H1 (cell line): ENCODE measurements at regions not wholly inside any gene's neighbourhood (a gene's known extent, or its start where the extent isn't known, plus 50 kb on each side); places are given as distances from the start of the nearest gene placed in this dataset.

Experiments
- CTCF ChIA-PET: fragments of 300-600 bp; sonication (Branson Sonifier 250); formaldehyde crosslinking; loops from one replicate; lab custom pipeline; 2021; ENCODE audit not compliant: partially characterized antibody; lab: Charles Lee
- POLR2A ChIA-PET: fragments of 300-600 bp; sonication (Branson Sonifier 250); formaldehyde crosslinking; loops from one replicate; lab custom pipeline; 2021; ENCODE audit warnings: inconsistent platforms; ENCODE audit not compliant: partially characterized antibody; lab: Charles Lee
- DNase-seq, 2 experiments: peaks; one replicate each; pipeline versions ENCODE4 v3.0.0 to v3.0.0-alpha.2; 2010 to 2022; ENCODE audit warnings: low spot score in 2 of 2, low read depth in 1 of 2, mixed read lengths in 1 of 2
- FAIRE-seq: peaks from 2 replicates; lab custom pipeline; 2011; peaks lifted over from hg19 to GRCh38; lab: Jason Lieb, UNC
- H2AFZ ChIP-seq: 2 replicates; pipeline ENCODE4 v1.8.1; 2012; ENCODE audit warnings: low read length, inconsistent platforms
- H2AK5ac ChIP-seq: 2 replicates; pipeline ENCODE4 v1.6.1; 2013; ENCODE audit warnings: low read depth, low read length
- H2BK120ac ChIP-seq: replicated peaks from 2 replicates; pipeline ENCODE3; 2013; ENCODE audit warnings: low read depth, low read length, inconsistent platforms
- H2BK12ac ChIP-seq: 2 replicates; pipeline ENCODE4 v1.6.1; 2013; ENCODE audit warnings: low read depth, low read length
- H2BK15ac ChIP-seq: 2 replicates; pipeline ENCODE4 v1.6.1; 2013; ENCODE audit warnings: low read length
- H2BK20ac ChIP-seq: 2 replicates; pipeline ENCODE4 v1.6.1; 2013; ENCODE audit warnings: low read length
- H2BK5ac ChIP-seq: 2 replicates; pipeline ENCODE4 v1.6.1; 2013; ENCODE audit warnings: low read depth, low read length
- H3K14ac ChIP-seq: 2 replicates; pipeline ENCODE4 v1.6.1; 2013; ENCODE audit warnings: inconsistent platforms; ENCODE audit not compliant: insufficient read length
- H3K18ac ChIP-seq: 2 replicates; pipeline ENCODE4 v1.6.1; 2013; ENCODE audit warnings: low read length; ENCODE audit errors: extremely low read depth
- H3K23ac ChIP-seq: 2 replicates; pipeline ENCODE4 v1.6.1; 2013; ENCODE audit warnings: inconsistent platforms; ENCODE audit not compliant: insufficient read length
- H3K23me2 ChIP-seq: 2 replicates; pipeline ENCODE4 v1.6.1; 2013; ENCODE audit warnings: low read depth, low read length
- H3K27ac ChIP-seq: 2 replicates; pipeline ENCODE4 v1.6.1; 2011; ENCODE audit warnings: low read depth, low read length, inconsistent platforms
- H3K27me3 ChIP-seq, 4 experiments: replicated peaks in 1 of 4; 1 replicate in 1 of 4; 2 replicates in 3 of 4; pipeline versions ENCODE4 v1.6.1 to v1.8.1; 2011 to 2013; ENCODE audit warnings: low read length in 3 of 4, mild to moderate bottlenecking in 3 of 4, inconsistent platforms in 2 of 4, mixed read lengths in 2 of 4, moderate library complexity in 1 of 4; ENCODE audit not compliant: control insufficient read depth in 3 of 4, insufficient read depth in 3 of 4; ENCODE audit errors: extremely low read depth in 1 of 4
- H3K36me3 ChIP-seq, 4 experiments: 2 replicates each; pipeline versions ENCODE4 v1.6.1 to v1.8.1; 2011 to 2013; ENCODE audit warnings: mild to moderate bottlenecking in 4 of 4, low read length in 3 of 4, moderate library complexity in 2 of 4, control low read depth in 1 of 4, inconsistent platforms in 1 of 4; ENCODE audit not compliant: insufficient read depth in 4 of 4, control insufficient read depth in 2 of 4
- H3K4ac ChIP-seq: replicated peaks from 2 replicates; pipeline ENCODE3; 2013; ENCODE audit warnings: low read length, low read depth, mixed read lengths, inconsistent platforms; ENCODE audit not compliant: insufficient read length
- H3K4me1 ChIP-seq, 4 experiments: replicated peaks in 1 of 4; 1 replicate in 1 of 4; 2 replicates in 3 of 4; pipeline versions ENCODE4 v1.6.1 to v1.8.1; 2011 to 2013; ENCODE audit warnings: low read length in 3 of 4, inconsistent platforms in 2 of 4, mixed read lengths in 1 of 4; ENCODE audit not compliant: insufficient read depth in 4 of 4, control insufficient read depth in 3 of 4
- H3K4me2 ChIP-seq, 2 experiments: 2 replicates each; pipeline versions ENCODE4 v1.6.1 to v1.8.1; 2011 to 2013; ENCODE audit warnings: low read depth in 2 of 2, low read length in 2 of 2, control low read depth in 1 of 2, inconsistent platforms in 1 of 2, mild to moderate bottlenecking in 1 of 2; ENCODE audit not compliant: insufficient read depth in 1 of 2
- H3K4me3 ChIP-seq, 4 experiments: fragments of 200-600, 300-600 bp in 1 of 4; sonication (generic), shearing (Covaris generic), sonication (Bioruptor Twin) in 1 of 4; 2 replicates each; pipeline versions ENCODE4 v1.5.1 to v1.8.1; 2011 to 2016; ENCODE audit warnings: low read length in 4 of 4, low read depth in 3 of 4, control low read depth in 2 of 4, inconsistent platforms in 2 of 4, mild to moderate bottlenecking in 2 of 4, mixed read lengths in 1 of 4, moderate library complexity in 1 of 4; ENCODE audit not compliant: insufficient read depth in 2 of 4; ENCODE audit errors: extremely low read depth in 1 of 4
- H3K56ac ChIP-seq: replicated peaks from 2 replicates; pipeline ENCODE3; 2013; ENCODE audit warnings: low read depth, mild to moderate bottlenecking, mixed read lengths, low read length, inconsistent platforms; ENCODE audit not compliant: insufficient read length
- H3K79me1 ChIP-seq: 2 replicates; pipeline ENCODE4 v1.6.1; 2013; ENCODE audit warnings: low read depth, low read length, control low read depth
- H3K79me2 ChIP-seq, 2 experiments: 2 replicates each; pipeline versions ENCODE4 v1.6.1 to v1.8.1; 2012 to 2013; ENCODE audit warnings: low read length in 2 of 2, mild to moderate bottlenecking in 2 of 2, inconsistent platforms in 1 of 2; ENCODE audit not compliant: insufficient read depth in 2 of 2, control insufficient read depth in 1 of 2
- H3K9ac ChIP-seq, 4 experiments: replicated peaks in 1 of 4; 1 replicate in 1 of 4; 2 replicates in 3 of 4; pipeline versions ENCODE4 v1.6.1 to v1.8.1; 2011 to 2013; ENCODE audit warnings: low read depth in 3 of 4, low read length in 3 of 4, control low read depth in 2 of 4, mild to moderate bottlenecking in 2 of 4, moderate library complexity in 2 of 4, inconsistent platforms in 1 of 4; ENCODE audit errors: extremely low read depth in 1 of 4
- H3K9me3 ChIP-seq, 2 experiments: 2 replicates each; pipeline versions ENCODE4 v1.6.1 to v1.8.1; 2012 to 2013; ENCODE audit warnings: mild to moderate bottlenecking in 2 of 2, moderate library complexity in 2 of 2, control low read depth in 1 of 2, inconsistent platforms in 1 of 2, low read depth in 1 of 2, low read length in 1 of 2, mixed read lengths in 1 of 2; ENCODE audit not compliant: insufficient read depth in 2 of 2
- H4K20me1 ChIP-seq, 2 experiments: replicated peaks in 1 of 2; 2 replicates each; pipeline versions ENCODE3 to v1.8.1; 2011 to 2013; ENCODE audit warnings: inconsistent platforms in 2 of 2, low read length in 2 of 2, mild to moderate bottlenecking in 1 of 2; ENCODE audit not compliant: insufficient read depth in 2 of 2, control insufficient read depth in 1 of 2
- H4K5ac ChIP-seq: 2 replicates; pipeline ENCODE4 v1.6.1; 2013; ENCODE audit warnings: low read length, low read depth, mixed read lengths, inconsistent platforms; ENCODE audit not compliant: insufficient read length
- H4K8ac ChIP-seq: 2 replicates; pipeline ENCODE4 v1.8.0; 2013; ENCODE audit warnings: mild to moderate bottlenecking, moderate library complexity, low read length, inconsistent platforms; ENCODE audit not compliant: insufficient read depth; ENCODE audit errors: extremely low read depth
- H4K91ac ChIP-seq: replicated peaks from 2 replicates; pipeline ENCODE3; 2013; ENCODE audit warnings: low read length, mixed read lengths, inconsistent platforms; ENCODE audit not compliant: insufficient read length
- CHD1 ChIP-seq: IDR thresholded peaks from 2 replicates; pipeline ENCODE4 v1.6.1; 2012; ENCODE audit warnings: low read depth, low read length, improper control_type of control experiment
- SIRT6 ChIP-seq: IDR thresholded peaks from one replicate; pipeline ENCODE4 v1.7.1; 2012; ENCODE audit warnings: low read length, inconsistent platforms
- SIX5 ChIP-seq: IDR thresholded peaks from 2 replicates; pipeline ENCODE4 v1.6.1; 2011; ENCODE audit warnings: mild to moderate bottlenecking, low read depth, low read length
- SP2 ChIP-seq: IDR thresholded peaks from 2 replicates; pipeline ENCODE4 v1.6.1; 2012; ENCODE audit warnings: mild to moderate bottlenecking, low read length, inconsistent platforms
- WGBS, 2 experiments: shearing (Covaris generic) in 1 of 2; methylation state at CpG; one replicate each; pipeline versions ENCODE4 v1.1.6 to v1.1.7; 2013 to 2015; ENCODE audit warnings: low lambda C conversion rate in 2 of 2, mixed read lengths in 2 of 2, inconsistent platforms in 1 of 2, low coverage in 1 of 2, missing lambda C conversion rate in 1 of 2; ENCODE audit not compliant: insufficient replicate concordance in 2 of 2, insufficient coverage in 1 of 2, insufficient read length in 1 of 2; ENCODE audit errors: extremely low coverage in 1 of 2, missing lambda C conversion rate in 1 of 2; 5-methylcytosine and 5-hydroxymethylcytosine counted together

GRCh38 chr21:17195351-17195750 is 317.5 kb upstream of the CXADR start:
- POLR2A ChIA-PET = no interaction called here
- Histone ChIP-seq H3K27ac (no peak overlapping the region), H4K20me1 (no peaks in the 10 kb centered on the region), H3K9ac (no peak overlapping the region), H3K4me2 (no peak overlapping the region), H3K79me2 (no peaks in the 10 kb centered on the region), H3K14ac (no peak overlapping the region), H4K5ac (no peak overlapping the region), H3K23me2 (no peaks in the 10 kb centered on the region), H2BK5ac (no peak overlapping the region), H2BK120ac (no peak overlapping the region), H3K36me3 (no peaks in the 10 kb centered on the region), H2AFZ (no peak overlapping the region), H3K4me1 (no peaks in the 10 kb centered on the region), H3K18ac (no peak overlapping the region), H3K27me3 (no peaks in the 10 kb centered on the region), H3K23ac (no peak overlapping the region), H2AK5ac (no peak overlapping the region), H3K56ac (no peak overlapping the region), H3K4ac (no peak overlapping the region), H4K91ac (no peak overlapping the region), H2BK20ac (no peak overlapping the region), H4K8ac (no peak overlapping the region), H2BK12ac (no peak overlapping the region), H2BK15ac (no peak overlapping the region), H3K79me1 (no peaks in the 10 kb centered on the region), H3K9me3 (no peaks in the 10 kb centered on the region), H3K4me3 (no peak overlapping the region)
- CTCF ChIA-PET = no interaction called here
- 86% methylated on average over 1 of the region's 1 CpG; no CpG with 5 or more reads in 1 of the 2 experiments for WGBS, 2 experiments
- no peak for DNase-seq
- FAIRE-seq = no peak
- TF ChIP-seq SP2 = no peak
- no peak for TF ChIP-seq CHD1
- no peak for TF ChIP-seq SIRT6
- TF ChIP-seq SIX5 = no peak
